Stomach (tissue), 8 donors: ENCODE measurements at regions not wholly inside any gene's neighbourhood (a gene's known extent, or its start where the extent isn't known, plus 50 kb on each side); places are given as distances from the start of the nearest gene placed in this dataset.

Source experiments
- DNase-seq, 2 donors: peaks; one replicate each; pipeline versions ENCODE4 v3.0.0 to v3.0.0-alpha.2; 2013 to 2019
- H3K27ac ChIP-seq, 5 donors: fragments of 200-600 bp in 4 of 5; sonication (generic) in 4 of 5; one replicate each; pipeline ENCODE4 v1.5.1; 2013 to 2019; ENCODE audit warnings: mild to moderate bottlenecking in 1 of 5, moderate library complexity in 1 of 5
- H3K27me3 ChIP-seq, 3 donors: fragments of 200-600 bp; sonication (generic); one replicate each; pipeline ENCODE4 v1.5.1; 2017 to 2019; ENCODE audit warnings: mixed run types in 1 of 3
- H3K36me3 ChIP-seq, 4 donors: fragments of 200-600 bp; sonication (generic); 1 replicate in 3 of 4; 2 replicates in 1 of 4; pipeline ENCODE4 v1.5.1; 2016 to 2019
- H3K4me1 ChIP-seq, 4 donors: fragments of 200-600 bp; sonication (generic); one replicate each; pipeline ENCODE4 v1.5.1; 2016 to 2019
- H3K4me3 ChIP-seq, 4 donors: fragments of 200-600 bp; sonication (generic) in 3 of 4; one replicate each; pipeline ENCODE4 v1.5.1; 2016 to 2019; ENCODE audit warnings: mild to moderate bottlenecking in 1 of 4
- H3K9me3 ChIP-seq, 4 donors: fragments of 200-600 bp; sonication (generic); one replicate each; pipeline ENCODE4 v1.5.1; 2016 to 2019
- EP300 ChIP-seq: sonication (generic); formaldehyde crosslinking; IDR thresholded peaks from one replicate; pipeline ENCODE4 v1.6.1; 2017; ENCODE audit warnings: antibody characterized with exemption
- POLR2A ChIP-seq, 4 donors: fragments of 450-650 bp; IDR thresholded peaks; one replicate each; pipeline ENCODE4 v1.6.1; 2016; ENCODE audit warnings: antibody characterized with exemption in 4 of 4, control low read depth in 2 of 4, mild to moderate bottlenecking in 1 of 4, moderate library complexity in 1 of 4
- POLR2AphosphoS5 ChIP-seq, 3 donors: sonication (generic); formaldehyde crosslinking; IDR thresholded peaks; one replicate each; pipeline ENCODE4 v1.6.1; 2016; ENCODE audit warnings: antibody characterized with exemption in 3 of 3
- WGBS, 5 donors: extraction: QIAGEN DNeasy Blood & Tissue Kit in 3 of 5; methylation state at CpG; one replicate each; pipeline versions ENCODE4 v1.1.5 to v1.1.7; 2013 to 2018; 5-methylcytosine and 5-hydroxymethylcytosine counted together
- intact Hi-C: fragments of 100-400 bp; cut with DNase I; formaldehyde crosslinking; loops from one replicate; pipeline ENCODE4 v1.15.1; 2023; ENCODE audit warnings: low total_unique reads
- TF ChIP-seq, protein P1 (sequence below), 7 experiments: fragments of 450-650 bp in 4 of 7; fragments of 200-600 bp in 3 of 7; sonication (generic) in 3 of 7; IDR thresholded peaks; one replicate each; pipeline ENCODE4 v1.5.1; 2016 to 2019; ENCODE audit warnings: antibody characterized with exemption in 7 of 7, control low read depth in 2 of 7, mild to moderate bottlenecking in 1 of 7
- donor health status: healthy with polysubstance abuse.
- donor health status: Bipolar disorder and iron deficiency.
- donor health status: healthy.

- Histone ChIP-seq H3K36me3 (no peaks in the 10 kb centered on the region), H3K4me1 (no peaks in the 10 kb centered on the region), H3K9me3 (no peaks in the 10 kb centered on the region), H3K4me3 (no peak overlapping the region), H3K27ac (no peak overlapping the region), H3K27me3 (no peaks in the 10 kb centered on the region)
- WGBS, 5 donors, result 59 to 76% (median 67%) methylated on average over 4 of the region's 4 CpGs
- TF ChIP-seq EP300, result no peak
- TF ChIP-seq POLR2A (IDR thresholded peaks at IDR 0.05), result no peak
- TF ChIP-seq POLR2AphosphoS5 (IDR thresholded peaks at IDR 0.05), result no peak
- TF ChIP-seq, protein P1, sequence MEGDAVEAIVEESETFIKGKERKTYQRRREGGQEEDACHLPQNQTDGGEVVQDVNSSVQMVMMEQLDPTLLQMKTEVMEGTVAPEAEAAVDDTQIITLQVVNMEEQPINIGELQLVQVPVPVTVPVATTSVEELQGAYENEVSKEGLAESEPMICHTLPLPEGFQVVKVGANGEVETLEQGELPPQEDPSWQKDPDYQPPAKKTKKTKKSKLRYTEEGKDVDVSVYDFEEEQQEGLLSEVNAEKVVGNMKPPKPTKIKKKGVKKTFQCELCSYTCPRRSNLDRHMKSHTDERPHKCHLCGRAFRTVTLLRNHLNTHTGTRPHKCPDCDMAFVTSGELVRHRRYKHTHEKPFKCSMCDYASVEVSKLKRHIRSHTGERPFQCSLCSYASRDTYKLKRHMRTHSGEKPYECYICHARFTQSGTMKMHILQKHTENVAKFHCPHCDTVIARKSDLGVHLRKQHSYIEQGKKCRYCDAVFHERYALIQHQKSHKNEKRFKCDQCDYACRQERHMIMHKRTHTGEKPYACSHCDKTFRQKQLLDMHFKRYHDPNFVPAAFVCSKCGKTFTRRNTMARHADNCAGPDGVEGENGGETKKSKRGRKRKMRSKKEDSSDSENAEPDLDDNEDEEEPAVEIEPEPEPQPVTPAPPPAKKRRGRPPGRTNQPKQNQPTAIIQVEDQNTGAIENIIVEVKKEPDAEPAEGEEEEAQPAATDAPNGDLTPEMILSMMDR (IDR thresholded peaks at IDR 0.05), result no peak
- intact Hi-C loops, result no loop called here
- DNase-seq, result no peak
Observed at GRCh38 chr4:159410076-159410777, 307.3 kb downstream of the RAPGEF2 start.

- Histone ChIP-seq H3K9me3 (no peaks in the 10 kb centered on the region), H3K27me3 (no peaks in the 10 kb centered on the region), H3K4me3 (no peak overlapping the region), H3K27ac (no peak overlapping the region), H3K4me1 (no peaks in the 10 kb centered on the region), H3K36me3 (no peaks in the 10 kb centered on the region)
- TF ChIP-seq POLR2AphosphoS5 (IDR thresholded peaks at IDR 0.05) (no peak), EP300 (no peak), POLR2A (IDR thresholded peaks at IDR 0.05) (no peak)
- TF ChIP-seq, protein P1 (IDR thresholded peaks at IDR 0.05), result no peak
- intact Hi-C loops, result no loop called here
- no peak for DNase-seq
- WGBS, 5 donors, result 78 to 92% (median 90%) methylated on average over 5 of the region's 5 CpGs
Observed at GRCh38 chr4:159410891-159411290, 308.0 kb downstream of the RAPGEF2 start.

GRCh38 chr4:159413306-159413943 is 310.5 kb downstream of the RAPGEF2 start:
- Histone ChIP-seq H3K36me3 (no peaks in the 10 kb centered on the region), H3K27ac (no peak overlapping the region), H3K4me1 (no peaks in the 10 kb centered on the region), H3K4me3 (no peak overlapping the region), H3K9me3 (peaks cover 0 to 9% (median 7%) of the 10 kb centered on the region in 4 donors), H3K27me3 (no peaks in the 10 kb centered on the region)
- DNase-seq, result peak in 1 of 2 donors; percentile 22
- WGBS, 5 donors, result 70 to 82% (median 73%) methylated on average over 6 of the region's 6 CpGs
- intact Hi-C loops, result no loop called here
- TF ChIP-seq, protein P1 (IDR thresholded peaks at IDR 0.05), result no peak
- TF ChIP-seq POLR2AphosphoS5 (IDR thresholded peaks at IDR 0.05) (no peak), POLR2A (IDR thresholded peaks at IDR 0.05) (no peak), EP300 (no peak)

GRCh38 chr4:159414305-159414704 is 311.4 kb downstream of the RAPGEF2 start:
- no peak for DNase-seq
- 77 to 87% (median 84%) methylated on average over 4 of the region's 4 CpGs for WGBS, 5 donors
- Histone ChIP-seq H3K27me3 (no peaks in the 10 kb centered on the region), H3K9me3 (peaks cover 0 to 10% (median 9%) of the 10 kb centered on the region in 4 donors), H3K36me3 (no peaks in the 10 kb centered on the region), H3K4me3 (no peak overlapping the region), H3K4me1 (no peaks in the 10 kb centered on the region), H3K27ac (no peak overlapping the region)
- no peak for TF ChIP-seq EP300
- TF ChIP-seq POLR2A (IDR thresholded peaks at IDR 0.05), result no peak
- TF ChIP-seq POLR2AphosphoS5 (IDR thresholded peaks at IDR 0.05), result no peak
- TF ChIP-seq, protein P1 (IDR thresholded peaks at IDR 0.05), result no peak
- intact Hi-C loops, result no loop called here
